ENCODE measurements at regions not wholly inside any gene's neighbourhood (a gene's known extent, or its start where the extent isn't known, plus 50 kb on each side); places are given as distances from the start of the nearest gene placed in this dataset.

- TF ChIP-seq CTCF (IDR thresholded peaks at IDR 0.05; ENCODE audit: borderline replicate concordance, control extremely low read depth, extremely low read depth, insufficient read depth, missing control alignments), result no peak
- in situ Hi-C loops (cut with MboI; ENCODE audit: low sequenced_read_pairs, unreplicated experiment), result no loop called here
- no peak for DNase-seq (ENCODE audit: low spot score)
Observed at GRCh38 chrX:128883650-128884049, 639.6 kb downstream of the SMARCA1 start.

- in situ Hi-C loops (cut with MboI; ENCODE audit: low sequenced_read_pairs, unreplicated experiment), result no loop called here
- no peak for TF ChIP-seq CTCF (IDR thresholded peaks at IDR 0.05; ENCODE audit: borderline replicate concordance, control extremely low read depth, extremely low read depth, insufficient read depth, missing control alignments)
- no peak for DNase-seq (ENCODE audit: low spot score)
Observed at GRCh38 chrX:128870361-128870760, 652.9 kb downstream of the SMARCA1 start.

GRCh38 chrX:128862557-128862956, 660.7 kb downstream of the SMARCA1 start:
- TF ChIP-seq CTCF (IDR thresholded peaks at IDR 0.05; ENCODE audit: borderline replicate concordance, control extremely low read depth, extremely low read depth, insufficient read depth, missing control alignments), result no peak
- in situ Hi-C loops (cut with MboI; ENCODE audit: low sequenced_read_pairs, unreplicated experiment), result no loop called here
- no peak for DNase-seq (ENCODE audit: low spot score)

GRCh38 chrX:128848374-128848773, 674.9 kb downstream of the SMARCA1 start:
- in situ Hi-C loops (cut with MboI; ENCODE audit: low sequenced_read_pairs, unreplicated experiment), result no loop called here
- no peak for TF ChIP-seq CTCF (IDR thresholded peaks at IDR 0.05; ENCODE audit: borderline replicate concordance, control extremely low read depth, extremely low read depth, insufficient read depth, missing control alignments)
- no peak for DNase-seq (ENCODE audit: low spot score)

GRCh38 chrX:128846385-128846784, 676.9 kb downstream of the SMARCA1 start:
- in situ Hi-C loops (cut with MboI; ENCODE audit: low sequenced_read_pairs, unreplicated experiment), result no loop called here
- no peak for DNase-seq (ENCODE audit: low spot score)
- TF ChIP-seq CTCF (IDR thresholded peaks at IDR 0.05; ENCODE audit: borderline replicate concordance, control extremely low read depth, extremely low read depth, insufficient read depth, missing control alignments), result no peak

GRCh38 chrX:128818690-128819089, 704.6 kb downstream of the SMARCA1 start:
- DNase-seq (ENCODE audit: low spot score), result no peak
- in situ Hi-C loops (cut with MboI; ENCODE audit: low sequenced_read_pairs, unreplicated experiment), result no loop called here
- TF ChIP-seq CTCF (IDR thresholded peaks at IDR 0.05; ENCODE audit: borderline replicate concordance, control extremely low read depth, extremely low read depth, insufficient read depth, missing control alignments), result no peak

GRCh38 chrX:128816919-128817318, 706.4 kb downstream of the SMARCA1 start:
- in situ Hi-C loops (cut with MboI; ENCODE audit: low sequenced_read_pairs, unreplicated experiment), result no loop called here
- TF ChIP-seq CTCF (IDR thresholded peaks at IDR 0.05; ENCODE audit: borderline replicate concordance, control extremely low read depth, extremely low read depth, insufficient read depth, missing control alignments), result peak; percentile 17
- DNase-seq (ENCODE audit: low spot score), result no peak

All from GM13976 (cell line).